ENCODE measurements at regions not wholly inside any gene's neighbourhood (a gene's known extent, or its start where the extent isn't known, plus 50 kb on each side); places are given as distances from the start of the nearest gene placed in this dataset.

- TF ChIP-seq CTCF (IDR thresholded peaks at IDR 0.05) (no peak), EZH2 (IDR thresholded peaks at IDR 0.05; ENCODE audit: borderline replicate concordance, insufficient read depth, low read depth, low read length, poor library complexity, severe bottlenecking) (no peak)
These were observed 474.3 kb downstream of the FAT4 start for GRCh38 chr4:125789023-125789422.

Measured in B cell (primary cell).